GM18505 (cell line): ENCODE measurements at regions not wholly inside any gene's neighbourhood (a gene's known extent, or its start where the extent isn't known, plus 50 kb on each side); places are given as distances from the start of the nearest gene placed in this dataset.
"Not testable (repeated sequence)": the region's sequence is repeated elsewhere in the genome, so short reads cannot be mapped to it uniquely, and the experiment has no call there.

Experiments used
- ATAC-seq: cut with Tn5 transposase; IDR thresholded peaks from one replicate; pipeline ENCODE4 v1.9.1; 2021; ENCODE audit not compliant: unreplicated experiment
- POLR2A ChIP-seq: IDR thresholded peaks from 4 replicates; pipeline ENCODE4 v1.6.1; 2011; ENCODE audit warnings: borderline replicate concordance; ENCODE audit not compliant: insufficient read depth, insufficient read length; ENCODE audit errors: extremely low read depth

GRCh38 chr5:56737951-56738606 lies 77.3 kb upstream of the MAP3K1 start:
- no peak for TF ChIP-seq POLR2A
- ATAC-seq: no peak

DNA sequence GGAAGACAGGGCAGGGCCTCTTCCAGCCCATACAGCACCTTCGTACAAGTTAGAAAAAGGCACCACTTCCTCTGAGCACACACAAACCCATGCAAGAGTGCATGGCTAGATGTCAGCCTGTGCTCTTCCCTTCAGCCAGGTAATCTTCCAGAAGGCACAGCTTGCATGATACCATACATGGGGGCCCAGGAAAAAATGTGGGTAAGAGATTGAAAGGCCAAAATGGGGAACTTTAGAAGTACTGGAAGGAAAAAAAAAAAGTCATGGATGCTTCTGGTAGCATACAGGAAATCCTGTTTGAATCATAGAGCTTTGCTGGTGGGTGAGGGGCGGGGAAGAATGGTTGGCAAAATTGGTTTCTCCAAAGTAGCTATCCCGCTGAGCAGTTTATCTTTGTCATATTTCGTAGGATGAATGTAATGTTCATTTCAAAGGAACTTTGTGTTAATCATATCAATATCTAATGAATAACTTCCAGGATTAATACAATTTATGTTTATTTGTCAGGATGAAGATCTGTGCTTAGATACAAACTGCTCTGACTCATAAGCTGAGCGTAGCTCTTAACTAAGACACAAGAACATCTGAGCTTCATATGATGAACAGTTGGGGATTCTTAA lies 78.2 kb upstream of the MAP3K1 start:
- ATAC-seq: no peak
- no peak for TF ChIP-seq POLR2A

DNA sequence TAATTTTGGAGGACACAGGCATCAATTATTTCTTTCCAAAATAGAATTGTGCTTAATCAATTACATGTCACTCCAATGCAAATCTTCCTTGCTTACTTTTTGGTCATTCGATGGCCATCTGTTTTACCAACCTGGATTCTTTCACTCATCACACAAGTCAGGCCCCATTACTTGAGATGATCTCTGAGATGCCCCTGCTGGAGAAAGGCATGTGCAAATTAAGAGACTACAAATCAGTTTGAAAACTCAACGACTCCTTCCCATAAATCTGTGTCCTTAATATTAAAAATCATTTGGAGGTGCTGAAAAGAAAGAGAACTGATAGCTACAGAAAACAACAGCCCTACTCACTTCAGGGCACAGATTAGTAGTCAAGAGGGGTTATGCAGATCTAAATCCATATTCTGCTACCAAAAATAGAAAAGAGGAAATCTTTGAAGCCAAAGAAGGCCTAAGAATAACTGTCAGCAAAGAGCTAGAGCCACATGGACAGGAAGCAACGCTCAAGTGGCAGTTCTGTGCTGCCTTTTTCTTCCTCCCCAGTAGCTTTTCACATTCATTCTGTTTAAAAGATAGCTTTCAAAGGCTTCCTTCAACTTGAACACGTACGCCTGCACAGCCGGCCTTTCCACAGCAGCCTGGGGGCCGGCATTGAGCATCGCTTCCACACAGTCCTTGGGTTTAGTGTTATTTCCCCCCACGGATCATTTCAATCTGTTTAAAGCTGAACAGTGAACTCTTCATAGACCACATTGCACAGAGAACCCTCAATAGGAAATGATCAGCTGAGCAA lies 79.3 kb upstream of the MAP3K1 start:
- no peak for ATAC-seq
- TF ChIP-seq POLR2A: no peak

GRCh38 chr5:56734091-56734694 lies 81.2 kb upstream of the MAP3K1 start:
- no peak for TF ChIP-seq POLR2A
- no peak for ATAC-seq

GRCh38 chr5:56733580-56733979 lies 81.8 kb upstream of the MAP3K1 start:
- TF ChIP-seq POLR2A: no peak
- ATAC-seq: no peak

DNA sequence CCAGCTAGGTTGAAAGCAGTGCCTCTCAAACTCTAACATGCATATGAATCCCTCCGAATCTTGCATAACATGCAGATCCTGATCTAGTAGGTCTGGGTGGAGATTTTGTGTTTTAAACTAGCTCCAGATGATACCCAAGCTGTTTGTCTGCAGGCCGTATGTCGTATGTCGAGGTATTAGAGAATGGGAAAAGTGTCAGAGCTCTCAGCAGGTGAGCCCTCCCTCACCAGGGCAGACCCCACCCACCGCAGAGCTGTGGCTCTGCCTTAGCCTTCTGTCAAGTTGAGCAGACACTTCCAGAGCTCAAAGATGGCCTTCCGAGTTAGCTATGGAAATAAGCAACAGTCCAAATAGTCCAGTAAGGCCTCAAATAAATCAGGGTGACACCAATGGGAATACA lies 83.2 kb upstream of the MAP3K1 start:
- TF ChIP-seq POLR2A: no peak
- ATAC-seq: no peak

- not testable (repeated sequence) for ATAC-seq
These were observed 83.9 kb upstream of the MAP3K1 start for GRCh38 chr5:56731473-56731872.

DNA sequence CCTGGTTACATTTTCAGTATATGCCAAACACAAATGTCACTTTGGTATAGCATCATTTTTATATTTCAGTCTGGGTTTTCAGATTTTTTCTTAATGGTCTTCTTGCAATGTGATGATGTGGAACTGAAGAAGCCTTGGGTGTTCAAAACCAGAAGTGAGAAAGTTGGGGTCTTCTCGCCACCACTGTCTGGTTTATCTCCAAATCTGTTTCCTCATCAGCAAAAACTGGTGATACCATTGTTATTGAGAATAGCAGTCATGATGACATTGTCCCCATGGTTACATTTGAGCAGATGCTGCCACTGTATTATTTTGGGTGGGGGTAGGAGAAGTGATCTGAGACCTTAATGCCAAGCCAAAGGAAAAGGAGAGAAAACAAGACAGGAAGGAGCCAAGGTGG lies 85.9 kb upstream of the MAP3K1 start:
- no peak for ATAC-seq

DNA sequence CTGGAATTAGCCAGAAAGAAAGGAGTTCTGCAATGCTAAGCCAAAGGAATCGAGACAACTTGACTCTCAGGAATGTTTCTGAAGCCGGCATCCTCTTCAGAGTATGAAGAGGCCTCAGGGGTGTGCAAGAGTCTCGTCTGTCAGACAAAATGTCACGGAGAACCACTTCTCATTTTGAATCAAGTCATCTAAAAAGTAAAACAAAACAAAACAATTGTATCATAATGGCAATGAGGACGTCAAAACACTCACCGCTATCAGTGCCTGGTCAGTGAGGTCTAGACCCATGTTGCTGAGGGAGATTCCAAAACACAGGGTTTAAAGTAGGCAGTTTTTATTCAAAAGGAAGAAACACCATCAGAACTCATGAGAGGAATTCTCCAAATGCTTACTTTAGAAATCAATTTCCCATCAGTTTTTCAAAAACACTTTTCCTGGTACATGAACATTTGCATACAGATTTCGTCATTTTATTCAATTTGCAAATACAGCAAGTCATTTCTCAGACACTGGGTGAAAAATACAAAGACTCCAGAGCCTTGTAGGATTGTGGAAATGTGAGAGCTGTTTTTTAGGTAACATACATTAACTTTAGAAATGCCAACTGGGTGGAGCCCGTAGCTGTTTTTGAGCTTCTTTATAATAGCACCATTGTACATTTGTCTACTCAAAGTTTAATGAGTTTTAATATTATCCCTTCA lies 89.5 kb upstream of the MAP3K1 start:
- no peak for ATAC-seq
- no peak for TF ChIP-seq POLR2A

More for the DNA sequence above, 85.9 kb upstream of the MAP3K1 start:
- no peak for TF ChIP-seq POLR2A

DNA sequence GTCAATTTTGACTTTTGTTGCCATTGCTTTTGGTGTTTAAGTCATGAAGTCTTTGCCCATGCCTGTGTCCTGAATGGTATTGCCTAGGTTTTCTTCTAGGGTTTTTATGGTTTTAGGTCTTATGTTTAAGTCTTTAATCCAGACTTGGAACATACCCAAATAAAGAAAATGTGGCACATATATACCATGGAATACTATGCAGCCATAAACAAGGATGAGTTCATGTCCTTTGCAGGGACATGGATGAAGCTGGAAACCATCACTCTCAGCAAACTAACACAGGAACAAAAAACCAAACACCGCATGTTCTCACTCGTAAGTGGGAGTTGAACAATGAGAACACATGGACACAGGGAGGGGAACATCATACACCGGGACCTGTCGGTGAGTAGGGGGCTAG lies 90.5 kb upstream of the MAP3K1 start:
- ATAC-seq: not testable (repeated sequence)

GRCh38 chr5:56722317-56722716 lies 93.0 kb upstream of the MAP3K1 start:
- no peak for TF ChIP-seq POLR2A
- no peak for ATAC-seq

- no peak for ATAC-seq
- no peak for TF ChIP-seq POLR2A
These were observed 97.9 kb upstream of the MAP3K1 start for GRCh38 chr5:56717253-56717987.

DNA sequence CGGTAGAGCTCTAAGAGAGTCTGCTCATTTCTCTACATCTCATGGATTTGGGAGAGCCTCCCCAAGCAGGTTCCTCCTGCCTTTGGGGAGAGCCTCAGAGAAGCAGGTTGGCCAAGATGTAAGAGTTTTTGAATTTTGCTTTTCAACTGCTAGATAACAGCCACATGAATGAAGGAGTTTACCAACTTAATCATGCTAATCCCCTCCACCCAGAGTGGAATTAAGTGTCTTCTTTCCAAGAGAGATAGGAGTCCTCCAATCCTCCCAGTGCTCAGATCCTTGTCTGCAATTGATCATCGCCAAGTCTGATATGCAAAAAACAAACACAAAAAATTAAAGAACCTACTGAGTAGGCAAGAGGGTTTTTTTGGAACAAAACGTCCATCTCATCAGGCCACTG lies 99.4 kb upstream of the MAP3K1 start:
- ATAC-seq: no peak
- TF ChIP-seq POLR2A: no peak
